C4-2B (cell line): ENCODE measurements at regions not wholly inside any gene's neighbourhood (a gene's known extent, or its start where the extent isn't known, plus 50 kb on each side); places are given as distances from the start of the nearest gene placed in this dataset.

Experiments
- ZFX ChIP-seq: fragments of 450-650 bp; IDR thresholded peaks from 2 replicates; pipeline ENCODE4 v1.6.1; 2017
- TF ChIP-seq, protein P1 (sequence below): fragments of 450-650 bp; conservative IDR thresholded peaks from 2 replicates; pipeline ENCODE4 v1.5.1; 2017; ENCODE audit warnings: mild to moderate bottlenecking

DNA sequence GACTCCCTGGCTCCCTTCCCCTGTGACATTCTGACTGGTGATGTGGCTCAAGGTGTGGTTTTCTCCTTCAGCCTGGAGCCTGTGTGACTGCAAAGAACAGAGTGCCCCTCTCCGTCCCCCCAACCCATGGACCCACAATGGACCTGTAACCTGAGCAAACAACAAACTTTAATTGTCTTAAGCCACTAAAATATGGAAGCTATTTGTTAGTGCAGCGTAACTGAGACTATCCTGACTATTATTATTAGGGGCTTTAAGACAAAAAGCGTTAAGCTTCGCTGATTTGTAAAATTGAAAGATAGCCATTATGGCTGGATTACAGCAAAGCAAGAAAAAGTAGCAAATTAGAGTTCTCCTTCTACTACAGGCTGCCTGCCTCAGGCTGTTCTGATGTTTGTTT is 426.9 kb downstream of the STK39 start:
- TF ChIP-seq, protein P1, sequence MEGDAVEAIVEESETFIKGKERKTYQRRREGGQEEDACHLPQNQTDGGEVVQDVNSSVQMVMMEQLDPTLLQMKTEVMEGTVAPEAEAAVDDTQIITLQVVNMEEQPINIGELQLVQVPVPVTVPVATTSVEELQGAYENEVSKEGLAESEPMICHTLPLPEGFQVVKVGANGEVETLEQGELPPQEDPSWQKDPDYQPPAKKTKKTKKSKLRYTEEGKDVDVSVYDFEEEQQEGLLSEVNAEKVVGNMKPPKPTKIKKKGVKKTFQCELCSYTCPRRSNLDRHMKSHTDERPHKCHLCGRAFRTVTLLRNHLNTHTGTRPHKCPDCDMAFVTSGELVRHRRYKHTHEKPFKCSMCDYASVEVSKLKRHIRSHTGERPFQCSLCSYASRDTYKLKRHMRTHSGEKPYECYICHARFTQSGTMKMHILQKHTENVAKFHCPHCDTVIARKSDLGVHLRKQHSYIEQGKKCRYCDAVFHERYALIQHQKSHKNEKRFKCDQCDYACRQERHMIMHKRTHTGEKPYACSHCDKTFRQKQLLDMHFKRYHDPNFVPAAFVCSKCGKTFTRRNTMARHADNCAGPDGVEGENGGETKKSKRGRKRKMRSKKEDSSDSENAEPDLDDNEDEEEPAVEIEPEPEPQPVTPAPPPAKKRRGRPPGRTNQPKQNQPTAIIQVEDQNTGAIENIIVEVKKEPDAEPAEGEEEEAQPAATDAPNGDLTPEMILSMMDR = no peak
- no peak for TF ChIP-seq ZFX
